ENCODE measurements at regions not wholly inside any gene's neighbourhood (a gene's known extent, or its start where the extent isn't known, plus 50 kb on each side); places are given as distances from the start of the nearest gene placed in this dataset.

DNA sequence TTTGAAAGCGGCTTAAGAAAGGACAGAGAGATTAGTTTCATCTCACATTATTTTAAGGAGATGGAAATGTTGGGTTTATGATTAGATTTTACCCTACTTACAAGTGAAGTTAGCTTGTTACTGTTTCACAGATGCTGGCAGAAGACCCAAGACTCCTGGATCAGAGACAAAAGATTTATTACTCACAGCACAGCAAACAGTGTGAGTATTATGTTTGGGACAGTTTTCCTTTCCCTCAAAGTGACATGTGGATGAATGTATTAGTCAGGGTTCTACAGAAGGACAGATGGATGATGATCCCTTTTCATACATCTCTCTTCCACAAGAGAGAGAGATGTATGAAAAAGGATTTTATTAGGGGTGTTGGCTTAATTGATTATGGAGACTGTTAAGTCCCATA is 281.8 kb upstream of the CDH2 start:
- WGBS (ENCODE audit: low lambda C conversion rate, missing lambda C conversion rate), result 95% methylated on average over 1 of the region's 1 CpG
- TF ChIP-seq EZH2 (IDR thresholded peaks at IDR 0.05; ENCODE audit: borderline replicate concordance) (no peak), EZH2phosphoT487 (IDR thresholded peaks at IDR 0.05; ENCODE audit: low read depth, severe bottlenecking, unreplicated experiment) (no peak)
- TF ChIP-seq, protein P1, sequence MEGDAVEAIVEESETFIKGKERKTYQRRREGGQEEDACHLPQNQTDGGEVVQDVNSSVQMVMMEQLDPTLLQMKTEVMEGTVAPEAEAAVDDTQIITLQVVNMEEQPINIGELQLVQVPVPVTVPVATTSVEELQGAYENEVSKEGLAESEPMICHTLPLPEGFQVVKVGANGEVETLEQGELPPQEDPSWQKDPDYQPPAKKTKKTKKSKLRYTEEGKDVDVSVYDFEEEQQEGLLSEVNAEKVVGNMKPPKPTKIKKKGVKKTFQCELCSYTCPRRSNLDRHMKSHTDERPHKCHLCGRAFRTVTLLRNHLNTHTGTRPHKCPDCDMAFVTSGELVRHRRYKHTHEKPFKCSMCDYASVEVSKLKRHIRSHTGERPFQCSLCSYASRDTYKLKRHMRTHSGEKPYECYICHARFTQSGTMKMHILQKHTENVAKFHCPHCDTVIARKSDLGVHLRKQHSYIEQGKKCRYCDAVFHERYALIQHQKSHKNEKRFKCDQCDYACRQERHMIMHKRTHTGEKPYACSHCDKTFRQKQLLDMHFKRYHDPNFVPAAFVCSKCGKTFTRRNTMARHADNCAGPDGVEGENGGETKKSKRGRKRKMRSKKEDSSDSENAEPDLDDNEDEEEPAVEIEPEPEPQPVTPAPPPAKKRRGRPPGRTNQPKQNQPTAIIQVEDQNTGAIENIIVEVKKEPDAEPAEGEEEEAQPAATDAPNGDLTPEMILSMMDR (IDR thresholded peaks at IDR 0.05; ENCODE audit: poor library complexity), result no peak

DNA sequence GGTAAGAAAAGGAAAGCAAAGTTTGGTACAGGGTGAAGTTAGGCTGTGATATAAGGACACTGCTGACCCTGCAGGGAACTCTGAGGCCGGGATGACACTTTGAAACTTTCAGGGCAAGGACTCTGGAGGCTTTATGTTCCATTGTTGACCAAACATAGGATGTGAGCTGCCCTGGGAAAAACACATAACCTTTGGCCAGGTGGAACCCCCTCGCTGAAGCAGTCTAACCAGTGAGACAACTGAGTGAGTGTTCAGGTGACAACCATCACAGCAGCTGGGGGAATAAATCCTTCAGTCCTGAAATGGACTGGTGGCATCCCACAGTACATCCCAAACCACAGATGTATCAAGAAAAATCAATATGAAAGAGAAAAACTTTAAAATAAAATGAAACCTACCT is 280.9 kb upstream of the CDH2 start:
- WGBS (ENCODE audit: low lambda C conversion rate, missing lambda C conversion rate), result 52% methylated on average over 2 of the region's 2 CpGs
- H4K20me1 ChIP-seq (ENCODE audit: insufficient read depth, poor library complexity, severe bottlenecking), result no peaks in the 10 kb centered on the region
- peak; percentile 34 for DNase-seq (ENCODE audit: low spot score)

More for the DNA sequence above, 281.8 kb upstream of the CDH2 start:
- Histone ChIP-seq H3K36me3 (replicated peaks; ENCODE audit: insufficient read depth, low read depth) (no peaks in the 10 kb centered on the region), H3K27ac (peak overlapping the region; percentile 52), H2AFZ (no peak overlapping the region), H3K79me2 (no peaks in the 10 kb centered on the region), H4K20me1 (ENCODE audit: insufficient read depth, poor library complexity, severe bottlenecking) (no peaks in the 10 kb centered on the region), H3K4me3 (no peak overlapping the region), H3K4me1 (ENCODE audit: insufficient read depth) (no peaks in the 10 kb centered on the region), H3K9me2 (replicated peaks; ENCODE audit: insufficient read depth) (no peaks in the 10 kb centered on the region), H3K27me3 (no peaks in the 10 kb centered on the region), H3K4me2 (no peak overlapping the region), H3K9me3 (ENCODE audit: low read depth) (no peaks in the 10 kb centered on the region)
- DNase-seq (ENCODE audit: low spot score), result no peak

DNA sequence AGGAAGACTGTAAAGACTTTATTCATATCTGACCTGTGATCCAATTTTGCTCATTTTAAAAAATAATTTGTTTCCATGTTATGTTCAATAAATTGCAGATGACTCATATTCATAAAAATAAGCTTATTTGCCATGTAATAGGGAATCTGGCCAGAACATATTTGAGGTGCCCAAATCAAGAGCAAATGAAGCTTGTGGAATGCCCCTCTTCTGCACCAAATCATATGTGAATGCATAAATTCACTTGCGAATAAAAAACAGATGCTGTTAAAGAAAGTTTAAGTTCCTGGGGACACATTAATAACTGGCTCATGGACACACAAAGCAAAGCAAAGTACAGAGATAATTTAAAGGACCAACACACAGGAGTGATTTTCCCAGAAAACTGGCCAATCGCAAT is 279.0 kb upstream of the CDH2 start:
- Histone ChIP-seq H3K79me2 (no peaks in the 10 kb centered on the region), H3K9me3 (ENCODE audit: low read depth) (no peaks in the 10 kb centered on the region), H3K4me3 (no peak overlapping the region), H3K4me1 (ENCODE audit: insufficient read depth) (no peaks in the 10 kb centered on the region), H3K9me2 (replicated peaks; ENCODE audit: insufficient read depth) (no peaks in the 10 kb centered on the region), H3K27me3 (no peaks in the 10 kb centered on the region), H3K36me3 (replicated peaks; ENCODE audit: insufficient read depth, low read depth) (no peaks in the 10 kb centered on the region), H3K4me2 (no peak overlapping the region), H4K20me1 (ENCODE audit: insufficient read depth, poor library complexity, severe bottlenecking) (no peaks in the 10 kb centered on the region), H2AFZ (no peak overlapping the region), H3K27ac (no peak overlapping the region)
- no peak for DNase-seq (ENCODE audit: low spot score)
- 91% methylated on average over 2 of the region's 2 CpGs for WGBS (ENCODE audit: low lambda C conversion rate, missing lambda C conversion rate)
- TF ChIP-seq EZH2 (IDR thresholded peaks at IDR 0.05; ENCODE audit: borderline replicate concordance) (no peak), EZH2phosphoT487 (IDR thresholded peaks at IDR 0.05; ENCODE audit: low read depth, severe bottlenecking, unreplicated experiment) (no peak)
- TF ChIP-seq, protein P1 (IDR thresholded peaks at IDR 0.05; ENCODE audit: poor library complexity), result no peak

More for the DNA sequence above, 280.9 kb upstream of the CDH2 start:
- Histone ChIP-seq H3K27me3 (no peaks in the 10 kb centered on the region), H3K27ac (no peak overlapping the region), H3K4me1 (ENCODE audit: insufficient read depth) (no peaks in the 10 kb centered on the region), H3K79me2 (no peaks in the 10 kb centered on the region), H3K4me3 (no peak overlapping the region), H3K4me2 (no peak overlapping the region), H3K9me3 (ENCODE audit: low read depth) (no peaks in the 10 kb centered on the region), H3K36me3 (replicated peaks; ENCODE audit: insufficient read depth, low read depth) (no peaks in the 10 kb centered on the region), H3K9me2 (replicated peaks; ENCODE audit: insufficient read depth) (no peaks in the 10 kb centered on the region), H2AFZ (peak overlapping the region; percentile 32)
- TF ChIP-seq EZH2 (IDR thresholded peaks at IDR 0.05; ENCODE audit: borderline replicate concordance) (no peak), EZH2phosphoT487 (IDR thresholded peaks at IDR 0.05; ENCODE audit: low read depth, severe bottlenecking, unreplicated experiment) (no peak)
- TF ChIP-seq, protein P1 (IDR thresholded peaks at IDR 0.05; ENCODE audit: poor library complexity), result no peak

DNA sequence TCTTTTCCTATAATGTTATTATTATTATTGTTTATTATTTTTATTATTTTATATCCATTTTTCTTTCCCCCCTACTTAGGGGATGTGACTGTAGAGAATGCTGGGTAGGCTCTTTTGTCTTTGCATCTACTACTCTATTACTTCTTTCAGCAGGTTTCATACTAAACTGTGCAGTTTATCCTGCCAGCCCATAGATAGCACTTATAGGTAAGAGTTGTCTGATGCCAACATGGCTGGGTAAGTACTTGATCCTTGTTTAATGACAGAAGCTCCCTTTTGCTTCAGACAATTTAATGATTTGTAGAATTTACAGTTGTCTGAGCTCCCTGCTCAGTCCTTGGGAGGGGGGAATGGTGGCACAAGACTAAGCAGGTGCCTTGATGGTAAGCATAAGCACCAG is 262.9 kb upstream of the CDH2 start:
- Histone ChIP-seq H3K4me1 (ENCODE audit: insufficient read depth) (no peaks in the 10 kb centered on the region), H2AFZ (no peak overlapping the region), H3K79me2 (no peaks in the 10 kb centered on the region), H3K27ac (no peak overlapping the region), H3K4me3 (no peak overlapping the region), H3K36me3 (replicated peaks; ENCODE audit: insufficient read depth, low read depth) (no peaks in the 10 kb centered on the region), H3K4me2 (no peak overlapping the region), H4K20me1 (ENCODE audit: insufficient read depth, poor library complexity, severe bottlenecking) (no peaks in the 10 kb centered on the region), H3K9me3 (ENCODE audit: low read depth) (no peaks in the 10 kb centered on the region), H3K9me2 (replicated peaks; ENCODE audit: insufficient read depth) (no peaks in the 10 kb centered on the region), H3K27me3 (no peaks in the 10 kb centered on the region)
- DNase-seq (ENCODE audit: low spot score), result no peak
- TF ChIP-seq EZH2 (IDR thresholded peaks at IDR 0.05; ENCODE audit: borderline replicate concordance) (no peak), EZH2phosphoT487 (IDR thresholded peaks at IDR 0.05; ENCODE audit: low read depth, severe bottlenecking, unreplicated experiment) (no peak)
- TF ChIP-seq, protein P1 (IDR thresholded peaks at IDR 0.05; ENCODE audit: poor library complexity), result no peak

All from hepatocyte (in vitro differentiated cells).